Thoracic aorta (tissue), 2 donors: ENCODE measurements at regions not wholly inside any gene's neighbourhood (a gene's known extent, or its start where the extent isn't known, plus 50 kb on each side); places are given as distances from the start of the nearest gene placed in this dataset.

ENCODE experiments used
- ATAC-seq: fragments of 150-250 bp; one replicate; pipeline ENCODE4 v1.8.0; 2017; ENCODE audit warnings: low read depth; ENCODE audit not compliant: insufficient number of reproducible peaks, low FRiP score
- DNase-seq: peaks from one replicate; pipeline ENCODE4 v3.0.0-alpha.2; 2020; ENCODE audit warnings: low spot score
- H3K27ac ChIP-seq, 2 donors: fragments of 200-600 bp; sonication (generic); 1 replicate in 1 of 2; 2 replicates in 1 of 2; pipeline ENCODE4 v1.5.1; 2016; ENCODE audit warnings: mild to moderate bottlenecking in 2 of 2, moderate library complexity in 2 of 2
- H3K27me3 ChIP-seq: fragments of 200-600 bp; sonication (generic); replicated peaks from 2 replicates; pipeline ENCODE4 v1.6.0; 2016; ENCODE audit warnings: mild to moderate bottlenecking; ENCODE audit not compliant: insufficient read depth
- H3K36me3 ChIP-seq: fragments of 200-600 bp; sonication (generic); one replicate; pipeline ENCODE4 v1.5.1; 2016
- H3K4me1 ChIP-seq, 2 donors: fragments of 200-600 bp; sonication (generic); 1 replicate in 1 of 2; 2 replicates in 1 of 2; pipeline versions ENCODE4 v1.5.1 to v1.6.0; 2016; ENCODE audit warnings: low read depth in 2 of 2, mild to moderate bottlenecking in 1 of 2; ENCODE audit not compliant: control insufficient read depth in 1 of 2
- H3K4me3 ChIP-seq: fragments of 200-600 bp; sonication (generic); 2 replicates; pipeline ENCODE4 v1.5.1; 2016; ENCODE audit warnings: mild to moderate bottlenecking
- H3K9me3 ChIP-seq: fragments of 200-600 bp; sonication (generic); 2 replicates; pipeline ENCODE4 v1.5.1; 2016
- TF ChIP-seq, protein P1 (sequence below): fragments of 200-600 bp; sonication (generic); IDR thresholded peaks from one replicate; pipeline ENCODE4 v1.5.1; 2019; ENCODE audit warnings: antibody characterized with exemption

GRCh38 chr6:6845603-6846002, 257.1 kb downstream of the LY86 start:
- ATAC-seq (no peak), DNase-seq (no peak)
- TF ChIP-seq, protein P1, sequence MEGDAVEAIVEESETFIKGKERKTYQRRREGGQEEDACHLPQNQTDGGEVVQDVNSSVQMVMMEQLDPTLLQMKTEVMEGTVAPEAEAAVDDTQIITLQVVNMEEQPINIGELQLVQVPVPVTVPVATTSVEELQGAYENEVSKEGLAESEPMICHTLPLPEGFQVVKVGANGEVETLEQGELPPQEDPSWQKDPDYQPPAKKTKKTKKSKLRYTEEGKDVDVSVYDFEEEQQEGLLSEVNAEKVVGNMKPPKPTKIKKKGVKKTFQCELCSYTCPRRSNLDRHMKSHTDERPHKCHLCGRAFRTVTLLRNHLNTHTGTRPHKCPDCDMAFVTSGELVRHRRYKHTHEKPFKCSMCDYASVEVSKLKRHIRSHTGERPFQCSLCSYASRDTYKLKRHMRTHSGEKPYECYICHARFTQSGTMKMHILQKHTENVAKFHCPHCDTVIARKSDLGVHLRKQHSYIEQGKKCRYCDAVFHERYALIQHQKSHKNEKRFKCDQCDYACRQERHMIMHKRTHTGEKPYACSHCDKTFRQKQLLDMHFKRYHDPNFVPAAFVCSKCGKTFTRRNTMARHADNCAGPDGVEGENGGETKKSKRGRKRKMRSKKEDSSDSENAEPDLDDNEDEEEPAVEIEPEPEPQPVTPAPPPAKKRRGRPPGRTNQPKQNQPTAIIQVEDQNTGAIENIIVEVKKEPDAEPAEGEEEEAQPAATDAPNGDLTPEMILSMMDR = no peak
- Histone ChIP-seq H3K27me3 (no peaks in the 10 kb centered on the region), H3K4me3 (no peak overlapping the region), H3K36me3 (no peaks in the 10 kb centered on the region), H3K9me3 (peaks cover 6% of the 10 kb centered on the region), H3K4me1 (peaks cover 0 to 3% of the 10 kb centered on the region in 2 donors), H3K27ac (no peak overlapping the region)

DNA sequence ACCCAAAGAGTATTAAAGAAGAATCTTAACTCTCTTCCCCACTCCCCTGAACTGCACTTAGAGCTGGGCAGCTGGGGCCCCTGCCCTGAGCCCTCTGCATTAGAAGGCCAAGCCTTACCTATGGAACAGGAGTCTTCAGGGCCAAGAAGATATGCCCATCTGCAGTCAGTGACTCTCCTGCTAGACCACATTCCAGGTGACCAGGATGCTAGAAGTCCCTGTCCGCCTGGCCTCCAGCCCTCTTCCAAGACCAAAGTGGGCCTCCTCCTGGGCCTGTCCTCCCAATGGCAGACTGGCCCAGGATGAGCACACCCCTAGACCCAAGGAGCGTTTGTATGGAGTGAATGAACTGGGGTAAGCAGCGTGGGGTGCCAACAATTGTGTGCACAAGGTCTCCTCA, 259.1 kb downstream of the LY86 start:
- peaks cover 0 to 7% of the 10 kb centered on the region in 2 donors for H3K4me1 ChIP-seq
- H3K27ac ChIP-seq = no peak overlapping the region
- H3K27me3 ChIP-seq = no peaks in the 10 kb centered on the region
- no peaks in the 10 kb centered on the region for H3K36me3 ChIP-seq
- ATAC-seq (no peak), DNase-seq (no peak)
- TF ChIP-seq, protein P1 = no peak
- H3K4me3 ChIP-seq = no peak overlapping the region
- H3K9me3 ChIP-seq = peaks cover 6% of the 10 kb centered on the region

DNA sequence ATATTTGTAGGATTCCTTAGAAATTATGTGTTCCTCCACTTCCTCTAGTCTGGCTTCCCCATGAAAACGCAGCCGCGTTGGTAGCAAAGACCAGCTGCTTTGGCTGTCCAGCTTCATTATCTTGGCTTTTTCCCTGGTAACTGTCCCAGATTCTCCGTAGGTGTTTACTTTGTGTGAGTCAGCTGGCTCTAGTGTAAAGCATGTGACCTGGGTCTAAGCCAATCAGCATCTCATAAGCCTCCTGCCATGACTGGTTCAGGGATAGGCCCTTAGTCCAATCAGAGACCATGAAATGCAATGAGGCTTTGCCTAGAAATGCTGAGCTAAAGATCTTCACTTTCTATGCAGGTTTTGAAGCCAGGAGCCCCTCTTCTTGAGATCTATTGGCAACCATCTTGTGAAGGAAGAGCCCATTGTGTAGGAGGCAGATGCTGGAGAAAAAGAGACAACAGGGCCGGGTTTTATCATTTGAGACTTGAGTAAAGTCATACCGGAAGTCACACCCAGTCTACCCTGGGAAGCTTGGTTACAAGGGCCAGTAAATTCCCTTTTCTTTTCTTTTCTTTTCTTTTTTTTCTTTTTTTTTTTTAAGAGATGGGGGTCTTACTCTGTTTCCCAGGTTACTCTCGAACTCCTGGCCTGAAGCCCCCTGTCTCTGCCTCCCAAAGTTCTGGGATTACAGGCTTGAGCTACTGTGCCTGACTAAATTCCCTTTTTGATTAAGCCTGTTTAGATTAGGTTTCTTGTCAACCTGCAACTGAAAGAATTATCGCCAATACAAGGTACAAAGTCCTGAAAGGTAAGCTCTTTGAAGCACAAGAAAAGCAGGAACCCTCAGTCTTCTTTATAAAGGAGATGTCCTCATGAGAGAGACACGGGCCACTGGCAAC, 256.5 kb upstream of the RREB1 start:
- Histone ChIP-seq H3K4me1 (peaks cover under 1 to 7% of the 10 kb centered on the region in 2 donors), H3K27me3 (no peaks in the 10 kb centered on the region), H3K27ac (no peak overlapping the region), H3K9me3 (no peaks in the 10 kb centered on the region), H3K4me3 (no peak overlapping the region), H3K36me3 (no peaks in the 10 kb centered on the region)
- ATAC-seq = peak; percentile 80
- TF ChIP-seq, protein P1 = no peak
- peak; percentile 11 for DNase-seq

DNA sequence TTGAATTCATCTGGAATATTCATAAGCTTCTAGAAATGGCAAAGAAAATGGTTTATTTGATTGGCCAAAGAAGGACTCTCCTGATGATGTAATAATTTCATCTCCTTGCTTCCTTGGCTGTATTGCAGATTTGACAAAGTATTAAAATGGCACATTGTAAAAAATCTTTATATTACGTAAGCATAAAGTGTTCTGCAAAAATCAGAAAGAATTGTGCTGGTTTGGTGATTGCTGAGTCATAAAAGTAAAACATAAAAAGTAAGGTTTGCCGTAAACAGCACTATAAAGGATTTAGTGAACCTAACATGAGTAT, 255.9 kb upstream of the RREB1 start:
- no peaks in the 10 kb centered on the region for H3K27me3 ChIP-seq
- ATAC-seq (no peak), DNase-seq (no peak)
- peaks cover 7% of the 10 kb centered on the region in 2 donors for H3K4me1 ChIP-seq
- H3K9me3 ChIP-seq = no peaks in the 10 kb centered on the region
- TF ChIP-seq, protein P1 = no peak
- no peak overlapping the region for H3K4me3 ChIP-seq
- no peaks in the 10 kb centered on the region for H3K36me3 ChIP-seq
- H3K27ac ChIP-seq = no peak overlapping the region

DNA sequence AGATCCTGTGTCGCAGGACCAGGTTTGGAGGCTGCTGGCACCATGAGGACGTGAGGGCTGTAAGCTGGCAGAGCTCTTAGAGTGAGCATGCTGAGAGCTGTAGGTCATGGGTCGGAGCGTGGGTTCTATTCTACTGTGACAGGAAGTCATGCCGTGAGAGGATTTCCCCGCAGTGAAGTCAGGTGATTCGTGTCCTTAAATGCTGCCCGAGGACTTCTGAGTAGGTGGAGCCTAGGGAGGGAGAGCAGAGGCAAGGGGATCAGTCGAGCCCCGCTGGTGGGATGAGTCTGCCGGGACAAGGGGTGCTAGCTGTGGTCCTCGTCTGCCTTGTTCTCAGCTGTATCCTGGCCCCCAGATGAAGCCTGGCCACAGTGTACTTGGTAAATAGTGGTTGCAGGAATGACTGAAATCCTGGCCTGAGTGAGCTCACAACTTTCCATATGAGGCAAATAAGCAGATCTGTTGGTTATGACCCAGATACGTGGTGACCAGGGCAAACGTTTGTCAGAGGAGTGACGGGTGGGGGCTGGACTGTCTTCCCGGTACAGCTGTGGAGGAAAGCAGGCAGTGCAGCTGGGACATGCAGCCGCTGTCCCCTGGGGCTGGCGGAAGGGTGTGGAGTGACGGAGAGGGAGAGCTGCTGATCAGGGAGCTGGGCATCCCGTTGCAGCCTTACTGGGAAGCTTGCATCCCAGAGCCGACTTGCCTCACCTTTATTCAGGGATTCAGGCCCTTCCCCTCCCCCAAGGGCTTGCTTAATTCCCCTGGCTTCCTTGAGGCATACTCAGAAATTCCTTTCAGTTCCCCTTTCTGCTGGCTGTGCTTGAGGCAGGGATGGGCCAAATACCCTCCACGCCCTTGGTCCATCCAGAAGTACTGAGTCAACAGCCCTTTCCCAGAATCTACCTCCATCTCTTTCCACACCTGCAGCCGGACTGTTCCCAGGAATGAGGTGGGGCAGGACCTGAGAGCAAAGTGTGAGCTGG, 250.9 kb upstream of the RREB1 start:
- Histone ChIP-seq H3K27ac (no peak overlapping the region), H3K4me3 (peak overlapping the region; percentile 51), H3K36me3 (no peaks in the 10 kb centered on the region), H3K9me3 (no peaks in the 10 kb centered on the region), H3K27me3 (no peaks in the 10 kb centered on the region), H3K4me1 (peaks cover 3 to 16% of the 10 kb centered on the region in 2 donors)
- ATAC-seq (peak; percentile 54), DNase-seq (no peak)
- TF ChIP-seq, protein P1 = no peak
